ENCODE measurements at regions not wholly inside any gene's neighbourhood (a gene's known extent, or its start where the extent isn't known, plus 50 kb on each side); places are given as distances from the start of the nearest gene placed in this dataset.

DNA sequence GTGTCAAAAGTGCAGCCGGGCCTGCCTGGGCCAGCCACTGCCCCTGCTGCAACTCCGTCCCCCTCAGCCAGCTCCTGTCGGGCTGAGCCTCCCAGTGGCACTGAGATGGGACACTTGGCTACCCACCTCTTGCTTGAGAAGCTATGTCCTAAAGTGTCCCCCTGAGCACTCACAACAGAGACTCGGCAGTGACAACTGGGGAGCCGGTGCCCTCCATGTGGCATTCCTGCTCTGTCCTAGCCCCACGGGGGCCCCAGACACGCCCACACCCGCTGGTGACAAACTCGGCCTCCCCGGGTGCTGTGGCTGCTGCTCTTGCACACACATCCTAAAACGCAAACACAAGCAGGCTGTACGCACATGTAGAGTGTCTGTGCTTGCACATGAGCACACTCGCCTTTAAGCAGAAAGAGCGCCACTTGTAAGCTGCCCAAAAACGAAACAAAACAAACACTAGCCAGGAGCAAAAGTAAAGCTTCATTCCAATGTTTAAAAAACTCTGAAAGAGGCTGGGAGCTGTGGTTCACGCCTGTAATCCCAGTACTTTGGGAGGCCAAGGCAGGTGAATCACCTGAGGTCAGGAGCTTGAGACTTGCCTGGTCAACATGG lies 253.9 kb downstream of the RBFOX3 start:
- TF ChIP-seq, protein P1, sequence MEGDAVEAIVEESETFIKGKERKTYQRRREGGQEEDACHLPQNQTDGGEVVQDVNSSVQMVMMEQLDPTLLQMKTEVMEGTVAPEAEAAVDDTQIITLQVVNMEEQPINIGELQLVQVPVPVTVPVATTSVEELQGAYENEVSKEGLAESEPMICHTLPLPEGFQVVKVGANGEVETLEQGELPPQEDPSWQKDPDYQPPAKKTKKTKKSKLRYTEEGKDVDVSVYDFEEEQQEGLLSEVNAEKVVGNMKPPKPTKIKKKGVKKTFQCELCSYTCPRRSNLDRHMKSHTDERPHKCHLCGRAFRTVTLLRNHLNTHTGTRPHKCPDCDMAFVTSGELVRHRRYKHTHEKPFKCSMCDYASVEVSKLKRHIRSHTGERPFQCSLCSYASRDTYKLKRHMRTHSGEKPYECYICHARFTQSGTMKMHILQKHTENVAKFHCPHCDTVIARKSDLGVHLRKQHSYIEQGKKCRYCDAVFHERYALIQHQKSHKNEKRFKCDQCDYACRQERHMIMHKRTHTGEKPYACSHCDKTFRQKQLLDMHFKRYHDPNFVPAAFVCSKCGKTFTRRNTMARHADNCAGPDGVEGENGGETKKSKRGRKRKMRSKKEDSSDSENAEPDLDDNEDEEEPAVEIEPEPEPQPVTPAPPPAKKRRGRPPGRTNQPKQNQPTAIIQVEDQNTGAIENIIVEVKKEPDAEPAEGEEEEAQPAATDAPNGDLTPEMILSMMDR (IDR thresholded peaks at IDR 0.05; ENCODE audit: poor library complexity, severe bottlenecking), result no peak
- no peak for TF ChIP-seq POLR2AphosphoS5 (IDR thresholded peaks at IDR 0.05)
- no peak for TF ChIP-seq SMC3 (conservative IDR thresholded peaks at IDR 0.05; ENCODE audit: poor library complexity)
- no peak for TF ChIP-seq EZH2 (IDR thresholded peaks at IDR 0.05; ENCODE audit: borderline replicate concordance, insufficient read depth, low read length, poor library complexity, severe bottlenecking)
- TF ChIP-seq RAD21 (conservative IDR thresholded peaks at IDR 0.05), result no peak
- no peak for TF ChIP-seq TAF1 (IDR thresholded peaks at IDR 0.05; ENCODE audit: low read depth)

Data from neural cell (in vitro differentiated cells).